ENCODE measurements at regions not wholly inside any gene's neighbourhood (a gene's known extent, or its start where the extent isn't known, plus 50 kb on each side); places are given as distances from the start of the nearest gene placed in this dataset.

DNA sequence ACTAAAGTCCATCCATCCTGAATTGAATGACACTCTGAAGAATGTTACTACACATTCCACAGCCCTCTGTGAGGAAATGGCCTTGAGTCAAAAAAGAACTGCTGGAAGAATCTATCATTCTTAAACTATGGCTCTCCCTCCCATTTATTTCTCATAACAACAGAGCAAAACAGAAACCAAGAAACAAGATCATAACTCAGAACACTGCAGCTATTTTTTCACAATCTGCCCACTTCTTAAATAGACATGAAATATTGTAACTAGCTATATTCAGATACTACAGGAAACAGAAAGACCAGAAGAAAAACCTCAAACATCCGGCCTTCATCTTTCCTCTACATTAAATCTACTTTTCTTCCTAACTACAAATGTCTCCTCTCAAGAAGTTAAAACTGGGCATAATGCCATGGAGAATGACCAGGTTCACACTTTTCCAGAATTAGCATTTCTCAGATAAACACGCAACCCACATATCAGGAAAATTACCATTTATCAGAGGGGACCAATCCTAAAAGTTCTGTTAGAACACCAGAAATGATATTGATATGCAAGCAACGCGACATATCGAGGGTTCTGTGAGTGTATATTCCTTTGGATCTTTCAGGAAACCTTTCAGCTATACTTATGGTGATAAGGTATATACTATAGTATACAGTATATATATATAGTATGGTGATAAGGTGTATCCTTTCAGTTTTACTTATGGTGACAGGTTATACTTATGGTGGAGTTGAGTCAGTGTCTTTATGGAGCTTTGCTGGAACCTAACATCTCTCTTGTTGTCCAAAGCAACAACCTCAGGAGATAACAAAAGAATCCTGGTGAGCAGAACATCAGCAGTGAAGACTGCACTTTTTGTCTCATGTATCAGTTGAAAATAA is 60.4 kb upstream of the IRF2 start:
- WGBS, 3 donors, result 51 to 76% (median 65%) methylated on average over 5 of the region's 5 CpGs
- H3K4me3 ChIP-seq (ENCODE audit: low read depth in 1 of 3, low read length in 3 of 3), result no peak overlapping the region
- peaks cover 2 to 7% (median 3%) of the 10 kb centered on the region in 3 donors for H3K4me1 ChIP-seq (ENCODE audit: control insufficient read depth in 3 of 3, insufficient read depth in 2 of 3, low read depth in 1 of 3, low read length in 2 of 3)
- no peaks in the 10 kb centered on the region for H3K27me3 ChIP-seq (ENCODE audit: control insufficient read depth in 3 of 3, insufficient read depth in 3 of 3, low read length in 3 of 3)
- no peaks in the 10 kb centered on the region for H3K36me3 ChIP-seq (ENCODE audit: control insufficient read depth in 3 of 3, insufficient read depth in 2 of 3, low read depth in 1 of 3, low read length in 3 of 3)
- DNase-seq (peak; percentile 20 to 37), FAIRE-seq (no peak)
- no peaks in the 10 kb centered on the region for H3K9me3 ChIP-seq (ENCODE audit: control insufficient read depth in 2 of 2, insufficient read depth in 1 of 2, low read depth in 1 of 2, low read length in 1 of 2)
- H3K27ac ChIP-seq (ENCODE audit: low read depth in 1 of 3, low read length in 2 of 3), result peak overlapping the region; percentile 8 to 75 (median 13)

DNA sequence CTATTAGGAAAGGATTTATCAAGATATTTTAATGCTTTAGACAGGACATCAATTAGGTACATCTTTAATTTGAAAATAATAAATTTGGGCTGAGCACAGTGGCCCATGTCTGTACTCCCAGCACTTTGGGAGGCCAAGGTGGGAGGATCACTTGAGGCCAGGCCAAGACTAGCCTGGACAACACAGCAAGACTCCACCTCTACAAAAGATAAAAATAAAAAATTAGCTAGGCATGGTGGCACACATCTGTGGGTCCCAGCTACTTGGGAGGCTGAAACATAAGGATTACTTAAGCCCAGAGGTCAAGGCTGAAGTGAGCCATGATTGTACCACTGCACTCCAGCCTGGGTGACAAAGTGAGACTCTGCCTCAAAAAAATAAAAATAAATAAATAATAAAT is 59.6 kb upstream of the IRF2 start:
- no peaks in the 10 kb centered on the region for H3K9me3 ChIP-seq (ENCODE audit: control insufficient read depth in 2 of 2, insufficient read depth in 1 of 2, low read depth in 1 of 2, low read length in 1 of 2)
- no peak for DNase-seq
- peaks cover 2 to 7% (median 3%) of the 10 kb centered on the region in 3 donors for H3K4me1 ChIP-seq (ENCODE audit: control insufficient read depth in 3 of 3, insufficient read depth in 2 of 3, low read depth in 1 of 3, low read length in 2 of 3)
- no peaks in the 10 kb centered on the region for H3K36me3 ChIP-seq (ENCODE audit: control insufficient read depth in 3 of 3, insufficient read depth in 2 of 3, low read depth in 1 of 3, low read length in 3 of 3)
- H3K4me3 ChIP-seq (ENCODE audit: low read depth in 1 of 3, low read length in 3 of 3), result no peak overlapping the region
- H3K27ac ChIP-seq (ENCODE audit: low read depth in 1 of 3, low read length in 2 of 3), result peak overlapping the region in 2 of 3 donors; percentile 52 to 66
- H3K27me3 ChIP-seq (ENCODE audit: control insufficient read depth in 3 of 3, insufficient read depth in 3 of 3, low read length in 3 of 3), result no peaks in the 10 kb centered on the region
- no peak for FAIRE-seq

DNA sequence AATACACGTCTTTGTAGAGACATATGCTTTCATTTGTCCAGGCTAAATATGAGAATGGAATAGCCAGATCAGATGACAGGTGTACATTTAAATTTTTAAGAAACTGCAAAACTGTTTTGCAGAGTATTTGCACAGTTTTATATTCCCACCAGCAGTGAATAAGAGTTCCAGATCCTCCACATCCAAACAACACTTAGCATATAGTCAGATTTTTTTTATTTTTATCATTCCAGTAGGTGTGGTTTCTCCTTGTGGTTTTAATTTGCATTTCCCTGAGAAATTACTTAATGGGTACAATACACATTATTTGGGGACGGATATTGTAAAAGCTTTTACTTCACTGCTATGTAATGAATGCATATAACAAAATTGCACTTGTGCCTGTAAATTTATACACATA is 56.7 kb upstream of the IRF2 start:
- peaks cover 0 to 12% of the 10 kb centered on the region in 2 donors for H3K9me3 ChIP-seq (ENCODE audit: control insufficient read depth in 2 of 2, insufficient read depth in 1 of 2, low read depth in 1 of 2, low read length in 1 of 2)
- H3K27me3 ChIP-seq (ENCODE audit: control insufficient read depth in 3 of 3, insufficient read depth in 3 of 3, low read length in 3 of 3), result no peaks in the 10 kb centered on the region
- no peak overlapping the region for H3K4me3 ChIP-seq (ENCODE audit: low read depth in 1 of 3, low read length in 3 of 3)
- peaks cover 0 to 2% (median 0%) of the 10 kb centered on the region in 3 donors for H3K4me1 ChIP-seq (ENCODE audit: control insufficient read depth in 3 of 3, insufficient read depth in 2 of 3, low read depth in 1 of 3, low read length in 2 of 3)
- 82 to 87% (median 83%) methylated on average over 2 of the region's 2 CpGs for WGBS, 3 donors
- FAIRE-seq, result no peak
- no peak for DNase-seq
- H3K27ac ChIP-seq (ENCODE audit: low read depth in 1 of 3, low read length in 2 of 3), result no peak overlapping the region
- no peaks in the 10 kb centered on the region for H3K36me3 ChIP-seq (ENCODE audit: control insufficient read depth in 3 of 3, insufficient read depth in 2 of 3, low read depth in 1 of 3, low read length in 3 of 3)

DNA sequence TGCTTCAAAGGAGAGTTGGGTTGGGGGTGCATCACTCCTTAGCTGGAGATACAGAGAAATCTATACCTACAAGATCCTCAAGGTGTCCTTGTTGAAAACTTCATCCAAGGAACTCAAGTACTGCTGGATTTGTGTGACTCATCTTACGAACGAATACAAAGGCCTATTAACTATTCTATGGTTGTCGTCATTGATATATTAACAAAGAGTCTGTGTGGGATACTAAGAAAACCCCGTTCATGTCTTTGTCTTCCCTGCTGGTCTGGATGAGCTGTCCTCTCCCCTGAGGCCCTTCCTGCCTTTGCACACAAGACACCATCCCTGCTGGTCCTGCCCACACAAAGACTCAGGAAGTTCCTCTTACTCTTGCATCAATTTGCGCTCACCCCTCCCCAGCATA is 54.9 kb upstream of the IRF2 start:
- Histone ChIP-seq H3K27me3 (ENCODE audit: control insufficient read depth in 3 of 3, insufficient read depth in 3 of 3, low read length in 3 of 3) (no peaks in the 10 kb centered on the region), H3K9me3 (ENCODE audit: control insufficient read depth in 2 of 2, insufficient read depth in 1 of 2, low read depth in 1 of 2, low read length in 1 of 2) (peaks cover 0 to 18% of the 10 kb centered on the region in 2 donors), H3K36me3 (ENCODE audit: control insufficient read depth in 3 of 3, insufficient read depth in 2 of 3, low read depth in 1 of 3, low read length in 3 of 3) (no peaks in the 10 kb centered on the region), H3K4me1 (ENCODE audit: control insufficient read depth in 3 of 3, insufficient read depth in 2 of 3, low read depth in 1 of 3, low read length in 2 of 3) (no peaks in the 10 kb centered on the region), H3K4me3 (ENCODE audit: low read depth in 1 of 3, low read length in 3 of 3) (no peak overlapping the region), H3K27ac (ENCODE audit: low read depth in 1 of 3, low read length in 2 of 3) (no peak overlapping the region)
- WGBS, 3 donors, result 88 to 91% (median 88%) methylated on average over 5 of the region's 5 CpGs
- FAIRE-seq (no peak), DNase-seq (no peak)

DNA sequence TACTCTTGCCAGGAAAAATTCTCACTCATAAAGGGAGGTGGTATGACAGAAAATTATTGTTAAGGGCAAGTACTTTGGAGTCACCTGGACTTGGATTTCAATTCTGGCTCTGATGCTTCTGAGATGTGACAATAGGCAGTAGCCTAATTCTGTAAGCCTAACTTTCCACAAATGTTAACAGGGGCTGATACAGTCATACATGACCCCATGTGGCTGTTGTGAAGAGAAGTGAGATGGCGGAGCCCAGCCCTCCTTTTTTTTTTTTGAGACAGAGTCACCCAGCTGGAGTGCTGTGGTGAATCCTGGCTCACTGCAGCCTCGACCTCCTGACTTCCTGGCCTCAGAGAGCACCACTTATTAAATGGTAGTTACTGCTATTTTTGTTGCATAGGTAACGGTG is 54.4 kb upstream of the IRF2 start:
- no peaks in the 10 kb centered on the region for H3K36me3 ChIP-seq (ENCODE audit: control insufficient read depth in 3 of 3, insufficient read depth in 2 of 3, low read depth in 1 of 3, low read length in 3 of 3)
- H3K27me3 ChIP-seq (ENCODE audit: control insufficient read depth in 3 of 3, insufficient read depth in 3 of 3, low read length in 3 of 3), result no peaks in the 10 kb centered on the region
- WGBS, 3 donors, result 79 to 82% (median 80%) methylated on average over 3 of the region's 3 CpGs
- DNase-seq, result no peak
- no peak overlapping the region for H3K4me3 ChIP-seq (ENCODE audit: low read depth in 1 of 3, low read length in 3 of 3)
- no peaks in the 10 kb centered on the region for H3K4me1 ChIP-seq (ENCODE audit: control insufficient read depth in 3 of 3, insufficient read depth in 2 of 3, low read depth in 1 of 3, low read length in 2 of 3)
- no peak overlapping the region for H3K27ac ChIP-seq (ENCODE audit: low read depth in 1 of 3, low read length in 2 of 3)
- peaks cover 0 to 18% of the 10 kb centered on the region in 2 donors for H3K9me3 ChIP-seq (ENCODE audit: control insufficient read depth in 2 of 2, insufficient read depth in 1 of 2, low read depth in 1 of 2, low read length in 1 of 2)
- no peak for FAIRE-seq

DNA sequence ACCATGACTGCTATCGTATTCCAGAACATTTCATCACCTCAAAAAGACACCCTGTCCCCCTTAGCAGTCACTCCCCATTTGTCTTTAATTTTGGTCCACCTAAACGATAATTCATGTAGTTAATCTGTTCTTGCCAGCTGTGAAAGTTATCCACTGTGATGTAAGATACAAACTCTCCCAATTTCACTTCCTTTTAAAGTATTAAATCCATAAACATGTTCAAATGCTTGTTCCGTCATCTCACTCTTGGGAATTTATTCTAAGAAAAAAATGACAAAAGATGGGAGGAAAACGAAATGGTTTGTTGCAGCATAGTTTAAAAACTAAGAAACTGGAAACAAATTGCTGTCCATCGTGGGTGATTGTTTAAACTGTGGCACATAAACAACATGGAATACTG is 53.7 kb upstream of the IRF2 start:
- Histone ChIP-seq H3K36me3 (ENCODE audit: control insufficient read depth in 3 of 3, insufficient read depth in 2 of 3, low read depth in 1 of 3, low read length in 3 of 3) (no peaks in the 10 kb centered on the region), H3K4me3 (ENCODE audit: low read depth in 1 of 3, low read length in 3 of 3) (no peak overlapping the region), H3K4me1 (ENCODE audit: control insufficient read depth in 3 of 3, insufficient read depth in 2 of 3, low read depth in 1 of 3, low read length in 2 of 3) (no peaks in the 10 kb centered on the region), H3K9me3 (ENCODE audit: control insufficient read depth in 2 of 2, insufficient read depth in 1 of 2, low read depth in 1 of 2, low read length in 1 of 2) (peaks cover 0 to 18% of the 10 kb centered on the region in 2 donors), H3K27ac (ENCODE audit: low read depth in 1 of 3, low read length in 2 of 3) (no peak overlapping the region), H3K27me3 (ENCODE audit: control insufficient read depth in 3 of 3, insufficient read depth in 3 of 3, low read length in 3 of 3) (no peaks in the 10 kb centered on the region)
- DNase-seq (no peak), FAIRE-seq (no peak)
- WGBS, 3 donors, result 64 to 89% (median 88%) methylated on average over 5 of the region's 5 CpGs

DNA sequence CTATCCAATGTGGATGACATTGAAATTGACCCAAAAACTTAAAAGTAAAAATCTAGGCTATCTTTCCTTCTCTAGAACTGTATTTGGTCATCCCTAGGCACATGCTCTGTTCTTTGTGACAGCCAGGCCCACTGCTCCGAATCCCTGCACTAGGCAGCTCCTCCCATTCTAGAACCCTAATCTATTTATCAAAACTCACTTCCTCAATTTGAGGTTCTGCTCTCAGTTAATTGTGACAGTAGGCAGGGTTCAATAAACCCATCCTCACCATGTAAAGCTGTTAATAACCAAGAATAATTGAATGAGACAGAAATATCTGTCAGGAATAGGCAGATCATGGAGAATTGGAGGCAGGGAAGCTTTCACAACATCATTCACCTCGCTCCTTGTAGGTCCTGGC is 51.9 kb upstream of the IRF2 start:
- H3K36me3 ChIP-seq (ENCODE audit: control insufficient read depth in 3 of 3, insufficient read depth in 2 of 3, low read depth in 1 of 3, low read length in 3 of 3), result no peaks in the 10 kb centered on the region
- no peaks in the 10 kb centered on the region for H3K4me1 ChIP-seq (ENCODE audit: control insufficient read depth in 3 of 3, insufficient read depth in 2 of 3, low read depth in 1 of 3, low read length in 2 of 3)
- no peak overlapping the region for H3K27ac ChIP-seq (ENCODE audit: low read depth in 1 of 3, low read length in 2 of 3)
- 89 to 96% (median 95%) methylated on average over 2 of the region's 2 CpGs for WGBS, 3 donors
- FAIRE-seq, result no peak
- no peak for DNase-seq
- H3K4me3 ChIP-seq (ENCODE audit: low read depth in 1 of 3, low read length in 3 of 3), result no peak overlapping the region
- H3K9me3 ChIP-seq (ENCODE audit: control insufficient read depth in 2 of 2, insufficient read depth in 1 of 2, low read depth in 1 of 2, low read length in 1 of 2), result peaks cover 0 to 18% of the 10 kb centered on the region in 2 donors
- H3K27me3 ChIP-seq (ENCODE audit: control insufficient read depth in 3 of 3, insufficient read depth in 3 of 3, low read length in 3 of 3), result no peaks in the 10 kb centered on the region

Measured in small intestine (tissue), 7 donors.